ENCODE measurements at regions not wholly inside any gene's neighbourhood (a gene's known extent, or its start where the extent isn't known, plus 50 kb on each side); places are given as distances from the start of the nearest gene placed in this dataset.

GRCh38 chr18:76209597-76209996 lies 285.4 kb downstream of the ZNF516 start:
- intact Hi-C loops (cut with DNase I) = no loop called here

GRCh38 chr18:76208678-76209306 lies 286.2 kb downstream of the ZNF516 start:
- DNase-seq (ENCODE audit: missing footprints) (no peak), ATAC-seq (no peak)

More at GRCh38 chr18:76209597-76209996, 285.4 kb downstream of the ZNF516 start:
- DNase-seq (ENCODE audit: missing footprints) = no peak
- no peak for ATAC-seq

GRCh38 chr18:76205906-76206305 lies 289.1 kb downstream of the ZNF516 start:
- ATAC-seq = no peak
- intact Hi-C loops (cut with DNase I) = loop anchor here (2.0 kb wide), 1 partner anchor 19 kb away; no protein-coding TSS in a partner anchor
- DNase-seq (ENCODE audit: missing footprints) = no peak

More at GRCh38 chr18:76208678-76209306, 286.2 kb downstream of the ZNF516 start:
- intact Hi-C loops (cut with DNase I) = no loop called here

GRCh38 chr18:76203552-76203951 lies 291.5 kb downstream of the ZNF516 start:
- no peak for DNase-seq (ENCODE audit: missing footprints)
- no peak for ATAC-seq
- intact Hi-C loops (cut with DNase I) = no loop called here

- no peak for ATAC-seq
- intact Hi-C loops (cut with DNase I) = no loop called here
These were observed 292.7 kb downstream of the ZNF516 start for GRCh38 chr18:76202322-76202721.

GRCh38 chr18:76195601-76196000 lies 299.4 kb downstream of the ZNF516 start:
- intact Hi-C loops (cut with DNase I) = no loop called here
- ATAC-seq = no peak

More at GRCh38 chr18:76202322-76202721, 292.7 kb downstream of the ZNF516 start:
- DNase-seq (ENCODE audit: missing footprints) = no peak

GRCh38 chr18:76188097-76188496 lies 306.9 kb downstream of the ZNF516 start:
- ATAC-seq = no peak
- intact Hi-C loops (cut with DNase I) = no loop called here

More at GRCh38 chr18:76195601-76196000, 299.4 kb downstream of the ZNF516 start:
- DNase-seq (ENCODE audit: missing footprints) = no peak

GRCh38 chr18:76179257-76179656 lies 315.8 kb downstream of the ZNF516 start:
- ATAC-seq (no peak), DNase-seq (ENCODE audit: missing footprints) (no peak)
- intact Hi-C loops (cut with DNase I) = no loop called here

More at GRCh38 chr18:76188097-76188496, 306.9 kb downstream of the ZNF516 start:
- DNase-seq (ENCODE audit: missing footprints) = no peak

GRCh38 chr18:76177160-76177559 lies 317.9 kb downstream of the ZNF516 start:
- intact Hi-C loops (cut with DNase I) = no loop called here
- ATAC-seq = no peak

GRCh38 chr18:76174451-76174850 lies 320.6 kb downstream of the ZNF516 start:
- no peak for ATAC-seq
- intact Hi-C loops (cut with DNase I) = no loop called here
- DNase-seq (ENCODE audit: missing footprints) = no peak

More at GRCh38 chr18:76177160-76177559, 317.9 kb downstream of the ZNF516 start:
- DNase-seq (ENCODE audit: missing footprints) = no peak

- intact Hi-C loops (cut with DNase I) = no loop called here
- ATAC-seq = no peak
These were observed 325.3 kb downstream of the ZNF516 start for GRCh38 chr18:76169733-76170132.

GRCh38 chr18:76167845-76168621 lies 327.0 kb downstream of the ZNF516 start:
- intact Hi-C loops (cut with DNase I) = no loop called here
- DNase-seq (ENCODE audit: missing footprints) (no peak), ATAC-seq (no peak)

More at GRCh38 chr18:76169733-76170132, 325.3 kb downstream of the ZNF516 start:
- DNase-seq (ENCODE audit: missing footprints) = no peak

- ATAC-seq = no peak
- DNase-seq (ENCODE audit: missing footprints) = no peak
- intact Hi-C loops (cut with DNase I) = no loop called here
These were observed 327.6 kb downstream of the ZNF516 start for GRCh38 chr18:76167410-76167809.

- DNase-seq (ENCODE audit: missing footprints) (no peak), ATAC-seq (no peak)
These were observed 332.2 kb downstream of the ZNF516 start for GRCh38 chr18:76162886-76163285.

GRCh38 chr18:76161983-76162382 lies 333.1 kb downstream of the ZNF516 start:
- intact Hi-C loops (cut with DNase I) = no loop called here
- DNase-seq (ENCODE audit: missing footprints) = no peak
- ATAC-seq = no peak

More at GRCh38 chr18:76162886-76163285, 332.2 kb downstream of the ZNF516 start:
- intact Hi-C loops (cut with DNase I) = no loop called here

GRCh38 chr18:76153691-76154090 lies 341.4 kb downstream of the ZNF516 start:
- DNase-seq (ENCODE audit: missing footprints) = no peak
- no peak for ATAC-seq
- intact Hi-C loops (cut with DNase I) = no loop called here

- no peak for DNase-seq (ENCODE audit: missing footprints)
- intact Hi-C loops (cut with DNase I) = no loop called here
These were observed 345.3 kb downstream of the ZNF516 start for GRCh38 chr18:76149734-76150133.

GRCh38 chr18:76149284-76149683 lies 345.8 kb downstream of the ZNF516 start:
- DNase-seq (ENCODE audit: missing footprints) (no peak), ATAC-seq (no peak)
- intact Hi-C loops (cut with DNase I) = no loop called here

More at GRCh38 chr18:76149734-76150133, 345.3 kb downstream of the ZNF516 start:
- ATAC-seq = no peak

- no peak for DNase-seq (ENCODE audit: missing footprints)
- ATAC-seq = no peak
- intact Hi-C loops (cut with DNase I) = no loop called here
These were observed 349.3 kb downstream of the ZNF516 start for GRCh38 chr18:76145521-76146376.
